GM20000 (cell line): ENCODE measurements at regions not wholly inside any gene's neighbourhood (a gene's known extent, or its start where the extent isn't known, plus 50 kb on each side); places are given as distances from the start of the nearest gene placed in this dataset.
"Not testable (repeated sequence)": the region's sequence is repeated elsewhere in the genome, so short reads cannot be mapped to it uniquely, and the experiment has no call there.

ENCODE experiments used
- DNase-seq: peaks from one replicate; pipeline ENCODE4 v3.0.0; 2012; ENCODE audit warnings: low spot score

DNA sequence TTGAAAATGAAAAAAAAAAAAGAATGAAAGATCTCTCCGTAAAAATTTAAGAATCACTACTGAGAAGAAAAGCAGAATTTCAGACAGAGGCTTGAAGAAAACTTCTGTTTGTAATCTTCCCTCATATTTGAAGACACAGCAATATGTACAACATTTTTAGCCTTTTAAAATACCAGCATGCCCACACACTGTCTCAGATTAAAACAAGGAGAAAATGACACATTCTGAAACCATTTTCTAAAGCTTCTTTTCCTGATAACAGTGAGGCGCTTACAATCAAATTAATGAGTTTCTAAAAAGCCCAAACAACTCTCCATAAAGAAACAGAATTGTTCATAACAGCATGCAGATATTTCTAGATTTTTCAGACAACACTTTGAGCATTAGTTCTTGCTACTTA is 317.4 kb downstream of the BCL2L11 start:
- not testable (repeated sequence) for DNase-seq

- not testable (repeated sequence) for DNase-seq
Observed at GRCh38 chr2:111439237-111439636, 318.5 kb downstream of the BCL2L11 start.

- DNase-seq: not testable (repeated sequence)
Observed at GRCh38 chr2:111441614-111442013, 320.9 kb downstream of the BCL2L11 start.

DNA sequence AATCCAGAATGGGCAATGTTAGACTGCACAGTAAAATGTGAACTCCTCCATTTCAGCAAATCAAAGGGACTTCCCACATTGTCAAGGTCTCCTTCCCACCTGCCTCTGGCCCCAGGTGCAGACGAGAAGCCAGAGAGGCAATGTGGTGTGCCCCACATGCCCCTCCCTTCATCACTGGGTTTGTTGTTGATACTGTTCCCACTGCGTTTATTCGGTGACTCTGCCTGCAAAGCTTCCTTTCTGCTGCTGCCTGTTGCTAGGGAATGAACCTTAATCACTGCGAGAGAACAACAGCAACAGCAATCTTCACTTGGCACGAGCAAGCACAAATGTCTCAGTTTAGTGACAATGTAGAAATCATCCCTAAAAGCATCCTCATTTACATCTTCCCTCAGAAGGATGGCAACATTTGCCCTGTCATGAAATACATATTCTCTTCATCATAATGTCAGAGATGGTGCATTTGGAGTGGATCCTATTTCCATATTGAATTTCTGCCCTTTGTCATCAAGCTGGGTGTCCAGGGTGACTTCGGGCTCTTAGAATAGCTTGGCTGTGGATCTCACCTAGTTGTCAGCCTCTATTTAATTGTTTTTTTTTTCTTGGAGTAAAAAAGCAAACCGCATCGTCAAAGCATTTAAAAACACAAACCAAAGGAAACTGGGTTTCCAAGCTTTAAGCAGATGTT is 322.2 kb downstream of the BCL2L11 start:
- DNase-seq: not testable (repeated sequence)

GRCh38 chr2:111444516-111444915 is 323.8 kb downstream of the BCL2L11 start:
- DNase-seq: not testable (repeated sequence)

GRCh38 chr2:111445191-111445929 is 324.6 kb downstream of the BCL2L11 start:
- DNase-seq: not testable (repeated sequence)

DNA sequence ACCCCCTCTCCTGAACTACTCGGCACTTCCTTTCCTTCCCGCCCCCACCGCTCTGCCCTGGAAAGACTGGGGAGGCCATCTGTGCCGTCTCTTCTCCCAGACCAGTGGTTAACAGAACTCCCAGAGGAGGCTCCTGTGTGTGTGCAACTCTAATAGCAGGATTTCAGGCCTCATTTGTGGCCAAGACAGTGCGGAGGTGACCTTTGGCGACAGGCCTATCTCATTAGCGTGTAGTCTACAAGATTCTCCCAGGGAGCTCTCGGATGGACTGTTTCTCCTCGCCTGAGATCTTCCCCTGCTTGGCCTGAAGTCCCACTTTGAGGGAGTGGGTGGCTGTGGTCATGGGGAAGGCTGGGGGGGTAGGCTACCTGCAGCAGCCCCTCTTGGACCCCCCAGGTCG is 325.2 kb downstream of the BCL2L11 start:
- not testable (repeated sequence) for DNase-seq

- not testable (repeated sequence) for DNase-seq
Observed at GRCh38 chr2:111447482-111447881, 326.8 kb downstream of the BCL2L11 start.

GRCh38 chr2:111448796-111449195 is 328.1 kb downstream of the BCL2L11 start:
- DNase-seq: not testable (repeated sequence)

DNA sequence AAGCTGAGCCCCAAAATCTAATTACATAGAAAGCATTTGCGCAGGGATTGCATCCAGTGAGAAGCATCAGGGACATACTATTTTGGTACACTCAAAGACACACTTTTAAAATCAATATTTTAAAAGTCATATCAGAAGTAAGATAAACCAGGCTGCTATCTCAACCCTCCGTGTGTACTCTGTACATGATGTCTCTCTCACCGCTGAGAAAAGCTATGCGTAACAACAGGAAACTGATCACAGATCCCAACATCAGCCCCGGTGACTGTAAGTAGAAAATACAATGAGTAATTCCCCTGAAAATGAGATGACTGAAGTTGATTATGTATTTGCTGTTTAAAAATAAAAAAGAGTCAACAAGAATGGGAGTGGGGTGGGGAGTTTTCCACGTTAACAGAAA is 329.8 kb downstream of the BCL2L11 start:
- DNase-seq: not testable (repeated sequence)

DNA sequence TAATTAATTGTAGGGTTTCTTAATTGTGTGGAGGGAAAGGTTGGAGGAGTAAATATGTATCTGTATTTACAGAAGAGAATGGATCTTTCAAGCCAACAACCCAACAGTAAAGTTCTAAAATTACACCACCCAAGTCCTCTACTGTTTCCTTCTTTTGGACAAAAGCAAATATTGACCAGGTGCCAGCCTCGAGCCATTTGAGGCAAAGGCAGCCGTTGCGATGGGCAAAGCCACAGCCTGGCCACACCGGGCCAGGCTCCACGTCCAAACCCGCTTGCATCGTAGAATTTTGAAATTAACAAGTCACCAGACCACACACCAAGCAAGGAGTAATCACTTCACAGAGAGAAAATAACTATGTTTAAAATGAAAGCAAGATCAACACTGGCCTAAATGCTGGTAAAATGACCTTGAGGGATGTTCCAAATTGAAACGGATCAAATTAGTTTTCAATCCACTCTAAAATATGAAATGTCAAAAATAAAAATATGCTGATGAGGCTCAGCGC is 331.0 kb downstream of the BCL2L11 start:
- DNase-seq: not testable (repeated sequence)

DNA sequence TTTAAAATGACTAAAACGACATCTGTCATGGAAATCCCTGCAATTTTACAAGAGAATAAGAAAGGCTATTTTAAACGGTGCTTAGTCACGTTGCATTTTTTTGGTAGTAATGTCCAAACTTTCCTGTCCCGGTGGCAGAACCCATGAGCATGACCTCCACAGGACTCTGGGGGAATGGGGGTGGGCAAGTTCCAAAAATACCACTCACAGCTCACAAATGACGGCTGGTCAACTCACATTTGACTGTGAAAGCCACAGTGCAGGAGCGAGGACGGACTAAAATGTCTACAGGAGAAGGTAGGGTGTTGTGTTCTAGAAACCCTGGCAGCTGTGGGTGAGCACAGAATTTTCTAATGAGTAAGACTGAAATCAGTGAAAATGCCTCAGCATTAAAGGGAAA is 331.5 kb downstream of the BCL2L11 start:
- not testable (repeated sequence) for DNase-seq

DNA sequence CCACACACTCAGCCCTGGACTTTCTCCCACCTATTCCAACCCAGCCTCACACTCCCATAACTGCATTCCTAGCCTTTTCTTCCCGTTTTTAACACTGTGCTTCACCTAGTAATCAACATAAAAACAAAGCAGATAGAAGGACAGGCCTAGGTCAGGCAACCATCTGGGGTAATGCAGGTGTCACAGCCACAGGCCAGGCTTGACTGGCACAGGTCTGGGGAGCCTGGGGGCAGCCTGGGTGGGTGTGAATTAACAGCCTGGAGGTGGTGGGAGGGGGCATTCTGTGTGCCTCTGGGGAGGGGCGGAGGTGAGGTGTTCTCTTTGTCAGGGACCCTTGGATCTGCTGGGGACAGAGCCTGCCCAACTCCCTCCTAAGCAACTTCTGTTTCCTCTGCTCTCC is 332.6 kb downstream of the BCL2L11 start:
- not testable (repeated sequence) for DNase-seq

- DNase-seq: not testable (repeated sequence)
Observed at GRCh38 chr2:111453816-111454215, 333.1 kb downstream of the BCL2L11 start.

- not testable (repeated sequence) for DNase-seq
Observed at GRCh38 chr2:111454404-111454803, 333.7 kb downstream of the BCL2L11 start.

- not testable (repeated sequence) for DNase-seq
Observed at GRCh38 chr2:111455016-111456015, 334.6 kb downstream of the BCL2L11 start.

DNA sequence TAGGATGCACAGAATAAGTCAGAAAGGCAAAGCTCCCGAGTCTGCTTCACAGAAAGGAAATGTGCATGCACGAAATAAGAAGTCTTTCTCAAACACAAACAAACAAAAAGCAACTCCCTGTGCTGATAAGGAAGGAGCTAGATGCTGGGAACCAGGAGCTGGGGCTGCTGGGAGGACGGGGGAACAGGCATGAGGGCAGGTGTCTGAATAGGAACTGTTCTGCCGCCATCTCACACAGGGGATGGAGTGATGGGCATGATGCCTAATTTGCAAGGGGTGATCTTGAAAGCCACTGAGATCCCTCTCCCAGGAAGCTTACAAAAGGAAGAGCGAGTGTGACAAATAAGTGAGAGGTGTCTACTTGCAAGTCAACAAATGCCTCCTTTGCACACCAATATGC is 336.5 kb downstream of the BCL2L11 start:
- DNase-seq: not testable (repeated sequence)

DNA sequence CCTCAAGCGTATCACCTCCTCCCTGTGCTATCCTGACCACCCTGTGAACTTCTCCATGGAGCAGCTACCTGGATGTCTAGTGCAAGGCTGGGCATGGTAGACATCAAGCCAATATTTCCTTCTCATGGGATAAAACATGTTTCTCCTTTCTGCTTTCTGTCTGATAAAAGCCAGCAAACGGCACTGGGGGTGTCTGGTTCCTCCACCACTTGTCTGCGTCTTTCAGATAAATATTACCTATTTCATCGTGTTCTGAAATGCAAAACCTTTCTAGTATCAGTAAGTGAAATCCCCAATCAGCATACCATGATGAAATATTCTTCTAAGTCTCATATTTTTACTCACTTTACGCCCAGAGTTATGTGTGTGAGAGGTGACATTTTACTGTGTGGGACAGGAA is 340.2 kb downstream of the BCL2L11 start:
- not testable (repeated sequence) for DNase-seq

DNA sequence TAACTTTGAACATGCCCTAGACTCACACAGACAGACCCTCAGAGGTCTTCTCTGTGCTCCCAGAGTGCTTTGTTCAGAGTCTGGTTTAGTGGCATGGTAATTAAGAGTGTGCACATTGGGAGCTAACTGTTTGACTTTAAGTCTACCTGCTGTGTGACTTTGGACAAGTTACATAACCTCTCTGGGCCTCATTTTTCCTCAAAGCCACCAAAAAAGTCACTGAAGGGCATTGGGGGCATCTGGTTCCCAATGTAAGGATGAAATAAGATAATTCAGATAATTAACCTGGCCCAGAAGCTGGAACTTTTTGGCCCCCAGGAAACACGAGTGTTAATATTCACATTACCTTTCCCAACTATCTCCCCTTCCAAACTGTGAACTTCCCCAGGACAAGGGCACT is 341.1 kb downstream of the BCL2L11 start:
- not testable (repeated sequence) for DNase-seq

DNA sequence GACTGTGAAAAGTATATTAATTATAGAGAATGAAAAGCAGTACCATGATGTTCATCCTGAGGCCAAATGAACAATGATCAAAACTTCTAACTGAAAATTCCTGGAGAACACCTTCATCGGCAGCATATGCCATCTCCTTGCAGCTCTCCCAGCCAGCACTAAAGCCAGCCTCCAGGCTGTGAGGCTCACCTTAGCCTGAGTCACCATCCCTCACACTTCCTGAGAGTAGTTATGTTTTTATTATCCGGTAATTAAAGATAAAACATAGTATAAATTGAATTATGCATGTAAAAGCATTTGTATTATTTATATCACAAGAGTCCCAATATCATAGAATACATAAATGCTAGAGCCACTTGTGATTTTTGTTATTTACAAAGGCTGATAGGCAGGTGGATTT is 341.9 kb downstream of the BCL2L11 start:
- not testable (repeated sequence) for DNase-seq

- not testable (repeated sequence) for DNase-seq
Observed at GRCh38 chr2:111463238-111463848, 342.6 kb downstream of the BCL2L11 start.
